ENCODE measurements at regions not wholly inside any gene's neighbourhood (a gene's known extent, or its start where the extent isn't known, plus 50 kb on each side); places are given as distances from the start of the nearest gene placed in this dataset.
A peak's percentile ranks its signal among the peaks of the same experiment; 100 is the strongest.

- Histone ChIP-seq H3K27ac (no peak overlapping the region), H3K4me3 (no peak overlapping the region), H3K27me3 (no peaks in the 10 kb centered on the region), H3K36me3 (no peaks in the 10 kb centered on the region), H3K9me3 (no peaks in the 10 kb centered on the region), H3K4me1 (no peaks in the 10 kb centered on the region)
- WGBS, 2 donors (ENCODE audit: low coverage in 1 of 2) = 74 to 78% methylated on average over 3 of the region's 3 CpGs
- intact Hi-C loops (cut with DNase I; ENCODE audit: low total_unique reads) (no loop called here), in situ Hi-C loops (cut with MboI; ENCODE audit: low pct_ligation_motif_present in 1 of 4, low pct_unique_long_range_greater_than_20kb in 1 of 4, low sequenced_read_pairs in 3 of 4) (no loop called here)
- no peak for DNase-seq
- TF ChIP-seq POLR2A (IDR thresholded peaks at IDR 0.05) (no peak), CTCF (IDR thresholded peaks at IDR 0.05) (no peak), POLR2AphosphoS5 (IDR thresholded peaks at IDR 0.05) (no peak), EP300 (IDR thresholded peaks at IDR 0.05; ENCODE audit: low read depth) (no peak)
Measured at GRCh38 chr2:156115338-156115737, 217.2 kb downstream of the NR4A2 start.

GRCh38 chr2:156112323-156112722 is 220.2 kb downstream of the NR4A2 start:
- Histone ChIP-seq H3K27ac (no peak overlapping the region), H3K27me3 (no peaks in the 10 kb centered on the region), H3K4me3 (no peak overlapping the region), H3K36me3 (no peaks in the 10 kb centered on the region), H3K4me1 (no peaks in the 10 kb centered on the region), H3K9me3 (no peaks in the 10 kb centered on the region)
- no peak for TF ChIP-seq POLR2A (IDR thresholded peaks at IDR 0.05)
- no peak for TF ChIP-seq EP300 (IDR thresholded peaks at IDR 0.05; ENCODE audit: low read depth)
- TF ChIP-seq POLR2AphosphoS5 (IDR thresholded peaks at IDR 0.05) = no peak
- no peak for TF ChIP-seq CTCF (IDR thresholded peaks at IDR 0.05)
- intact Hi-C loops (cut with DNase I; ENCODE audit: low total_unique reads) (no loop called here), in situ Hi-C loops (cut with MboI; ENCODE audit: low pct_ligation_motif_present in 1 of 4, low pct_unique_long_range_greater_than_20kb in 1 of 4, low sequenced_read_pairs in 3 of 4) (no loop called here)
- 54 to 78% methylated on average over 1 of the region's 1 CpG for whole genome bisulfite sequencing, 2 donors (ENCODE audit: low coverage in 1 of 2)
- DNase-seq = no peak

- Histone ChIP-seq H3K27ac (no peak overlapping the region), H3K36me3 (no peaks in the 10 kb centered on the region), H3K9me3 (no peaks in the 10 kb centered on the region), H3K4me1 (no peaks in the 10 kb centered on the region), H3K4me3 (no peak overlapping the region), H3K27me3 (no peaks in the 10 kb centered on the region)
- TF ChIP-seq CTCF (IDR thresholded peaks at IDR 0.05) (peak in 3 of 5 experiments; percentile 20 to 32 (median 28)), EP300 (IDR thresholded peaks at IDR 0.05; ENCODE audit: low read depth) (no peak)
- in situ Hi-C loops (cut with MboI; ENCODE audit: low pct_ligation_motif_present in 1 of 4, low pct_unique_long_range_greater_than_20kb in 1 of 4, low sequenced_read_pairs in 3 of 4) (no loop called here), intact Hi-C loops (cut with DNase I; ENCODE audit: low total_unique reads) (no loop called here)
- peak; percentile 39 for DNase-seq
- WGBS, 2 donors (ENCODE audit: low coverage in 1 of 2) = 33 to 60% methylated on average over 1 to 2 of the region's 2 CpGs
Measured at GRCh38 chr2:156110890-156111289, 221.6 kb downstream of the NR4A2 start.

GRCh38 chr2:156099382-156099781 is 233.1 kb downstream of the NR4A2 start:
- 85 to 90% methylated on average over 1 of the region's 1 CpG for WGBS, 2 donors (ENCODE audit: low coverage in 1 of 2)
- TF ChIP-seq CTCF (IDR thresholded peaks at IDR 0.05) = no peak
- TF ChIP-seq POLR2AphosphoS5 (IDR thresholded peaks at IDR 0.05) = no peak
- TF ChIP-seq POLR2A (IDR thresholded peaks at IDR 0.05) = no peak
- TF ChIP-seq EP300 (IDR thresholded peaks at IDR 0.05; ENCODE audit: low read depth) = no peak
- no peaks in the 10 kb centered on the region for H3K27me3 ChIP-seq
- DNase-seq = no peak
- no peak overlapping the region for H3K27ac ChIP-seq
- in situ Hi-C loops (cut with MboI; ENCODE audit: low pct_ligation_motif_present in 1 of 4, low pct_unique_long_range_greater_than_20kb in 1 of 4, low sequenced_read_pairs in 3 of 4) = no loop called here
- H3K36me3 ChIP-seq = no peaks in the 10 kb centered on the region
- intact Hi-C loops (cut with DNase I; ENCODE audit: low total_unique reads) = no loop called here
- H3K4me1 ChIP-seq = no peaks in the 10 kb centered on the region
- H3K4me3 ChIP-seq = no peak overlapping the region
- no peaks in the 10 kb centered on the region for H3K9me3 ChIP-seq
